HCEC 1CT (cell line): ENCODE measurements at regions not wholly inside any gene's neighbourhood (a gene's known extent, or its start where the extent isn't known, plus 50 kb on each side); places are given as distances from the start of the nearest gene placed in this dataset.
A peak's percentile ranks its signal among the peaks of the same experiment; 100 is the strongest.
"Not testable (repeated sequence)": the region's sequence is repeated elsewhere in the genome, so short reads cannot be mapped to it uniquely, and the experiment has no call there.

Experiments used
- DNase-seq: peaks from one replicate; pipeline ENCODE4 v3.0.0-alpha.2; 2017

GRCh38 chr12:25797949-25798348, 160.5 kb upstream of the RASSF8 start:
- DNase-seq = no peak

- DNase-seq = no peak
These were observed 158.4 kb upstream of the RASSF8 start for GRCh38 chr12:25800101-25800500.

GRCh38 chr12:25801734-25802133, 156.7 kb upstream of the RASSF8 start:
- no peak for DNase-seq

- no peak for DNase-seq
These were observed 156.3 kb upstream of the RASSF8 start for GRCh38 chr12:25802143-25802542.

- DNase-seq = not testable (repeated sequence)
These were observed 155.3 kb upstream of the RASSF8 start for GRCh38 chr12:25803029-25803664.

- DNase-seq = not testable (repeated sequence)
These were observed 154.2 kb upstream of the RASSF8 start for GRCh38 chr12:25804286-25804685.

- peak; percentile 76 for DNase-seq
These were observed 152.2 kb upstream of the RASSF8 start for GRCh38 chr12:25806271-25806670.

- no peak for DNase-seq
These were observed 149.9 kb upstream of the RASSF8 start for GRCh38 chr12:25808604-25809003.

- no peak for DNase-seq
These were observed 147.8 kb upstream of the RASSF8 start for GRCh38 chr12:25810683-25811082.

GRCh38 chr12:25811656-25812126, 146.8 kb upstream of the RASSF8 start:
- DNase-seq = peak; percentile 66

- no peak for DNase-seq
These were observed 146.2 kb upstream of the RASSF8 start for GRCh38 chr12:25812295-25812694.

- DNase-seq = no peak
These were observed 144.6 kb upstream of the RASSF8 start for GRCh38 chr12:25813843-25814242.

- DNase-seq = peak; percentile 35
These were observed 141.8 kb upstream of the RASSF8 start for GRCh38 chr12:25816637-25817036.

- DNase-seq = no peak
These were observed 141.3 kb upstream of the RASSF8 start for GRCh38 chr12:25817166-25817565.

- no peak for DNase-seq
These were observed 139.7 kb upstream of the RASSF8 start for GRCh38 chr12:25818596-25819390.

GRCh38 chr12:25819691-25820090, 138.8 kb upstream of the RASSF8 start:
- DNase-seq = no peak

- DNase-seq = no peak
These were observed 136.2 kb upstream of the RASSF8 start for GRCh38 chr12:25822281-25822680.

- DNase-seq = no peak
These were observed 133.7 kb upstream of the RASSF8 start for GRCh38 chr12:25824734-25825133.

GRCh38 chr12:25825446-25825845, 133.0 kb upstream of the RASSF8 start:
- DNase-seq = no peak

GRCh38 chr12:25827141-25827540, 131.3 kb upstream of the RASSF8 start:
- no peak for DNase-seq

GRCh38 chr12:25827747-25828146, 130.7 kb upstream of the RASSF8 start:
- no peak for DNase-seq

- no peak for DNase-seq
These were observed 130.3 kb upstream of the RASSF8 start for GRCh38 chr12:25828188-25828587.

GRCh38 chr12:25829192-25829591, 129.3 kb upstream of the RASSF8 start:
- DNase-seq = peak; percentile 97

GRCh38 chr12:25830456-25830855, 128.0 kb upstream of the RASSF8 start:
- no peak for DNase-seq
